Prostate gland (tissue), 2 donors: ENCODE measurements at regions not wholly inside any gene's neighbourhood (a gene's known extent, or its start where the extent isn't known, plus 50 kb on each side); places are given as distances from the start of the nearest gene placed in this dataset.

Experiments used
- DNase-seq: peaks from one replicate; pipeline ENCODE4 v3.0.0-alpha.2; 2019; ENCODE audit warnings: low spot score
- H3K27ac ChIP-seq, 2 donors: fragments of 200-600 bp; sonication (generic); 2 replicates each; pipeline ENCODE4 v1.5.1; 2017 to 2019
- H3K27me3 ChIP-seq: fragments of 200-600 bp; sonication (generic); replicated peaks from 2 replicates; pipeline ENCODE4 v1.5.1; 2019; ENCODE audit not compliant: insufficient read depth
- H3K36me3 ChIP-seq, 2 donors: fragments of 200-600 bp; sonication (generic); 1 replicate in 1 of 2; 2 replicates in 1 of 2; pipeline versions ENCODE4 v1.5.1 to v1.8.1; 2017 to 2019
- H3K4me1 ChIP-seq: fragments of 200-600 bp; sonication (generic); replicated peaks from 2 replicates; pipeline ENCODE4 v1.5.1; 2019
- H3K4me3 ChIP-seq, 2 donors: fragments of 200-600 bp; sonication (generic); 2 replicates each; pipeline ENCODE4 v1.5.1; 2017 to 2019
- H3K9me3 ChIP-seq: fragments of 200-600 bp; sonication (generic); 2 replicates; pipeline ENCODE4 v1.5.1; 2017
- POLR2A ChIP-seq: fragments of 450-650 bp; IDR thresholded peaks from one replicate; pipeline ENCODE4 v1.6.1; 2016; ENCODE audit warnings: antibody characterized with exemption, mild to moderate bottlenecking
- POLR2AphosphoS5 ChIP-seq: sonication (generic); formaldehyde crosslinking; IDR thresholded peaks from one replicate; pipeline ENCODE4 v1.6.1; 2017; ENCODE audit warnings: antibody characterized with exemption
- WGBS: methylation state at CpG from one replicate; pipeline ENCODE4 v1.1.5; 2018; 5-methylcytosine and 5-hydroxymethylcytosine counted together
- intact Hi-C: fragments of 100-400 bp; cut with DNase I; formaldehyde crosslinking; loops from one replicate; pipeline ENCODE4 v1.14.2; 2022
- TF ChIP-seq, protein P1 (sequence below), 4 experiments: fragments of 200-600 bp in 2 of 4; fragments of 450-650 bp in 2 of 4; sonication (generic) in 2 of 4; IDR thresholded peaks; 1 replicate in 3 of 4; 2 replicates in 1 of 4; pipeline ENCODE4 v1.5.1; 2016 to 2019; ENCODE audit warnings: antibody characterized with exemption in 4 of 4, mild to moderate bottlenecking in 2 of 4, moderate library complexity in 2 of 4

DNA sequence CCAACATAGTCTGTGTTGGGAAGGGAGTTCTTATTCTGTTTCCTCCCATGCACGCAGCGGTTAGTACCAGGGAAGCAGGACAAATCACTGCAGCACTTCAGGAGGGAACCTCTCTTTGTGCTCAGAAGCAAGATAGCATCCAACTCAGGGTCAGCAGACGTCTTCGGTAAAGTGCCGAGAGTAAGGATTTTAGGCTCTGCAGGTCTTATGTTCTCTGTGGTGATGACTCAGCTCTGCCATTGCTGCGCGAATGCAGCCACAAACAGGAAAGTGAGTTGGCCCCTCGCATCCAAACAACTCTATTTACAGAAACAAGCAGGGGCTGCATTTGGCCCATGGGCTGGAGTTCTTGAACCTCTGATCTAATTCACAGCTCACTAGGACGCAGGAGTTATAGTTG lies 122.1 kb upstream of the SPATA13 start:
- no peak overlapping the region for H3K4me3 ChIP-seq
- H3K4me1 ChIP-seq = no peaks in the 10 kb centered on the region
- H3K9me3 ChIP-seq = no peaks in the 10 kb centered on the region
- DNase-seq = no peak
- WGBS = 40% methylated on average over 9 of the region's 9 CpGs
- H3K36me3 ChIP-seq = no peaks in the 10 kb centered on the region
- intact Hi-C loops = no loop called here
- TF ChIP-seq, protein P1, sequence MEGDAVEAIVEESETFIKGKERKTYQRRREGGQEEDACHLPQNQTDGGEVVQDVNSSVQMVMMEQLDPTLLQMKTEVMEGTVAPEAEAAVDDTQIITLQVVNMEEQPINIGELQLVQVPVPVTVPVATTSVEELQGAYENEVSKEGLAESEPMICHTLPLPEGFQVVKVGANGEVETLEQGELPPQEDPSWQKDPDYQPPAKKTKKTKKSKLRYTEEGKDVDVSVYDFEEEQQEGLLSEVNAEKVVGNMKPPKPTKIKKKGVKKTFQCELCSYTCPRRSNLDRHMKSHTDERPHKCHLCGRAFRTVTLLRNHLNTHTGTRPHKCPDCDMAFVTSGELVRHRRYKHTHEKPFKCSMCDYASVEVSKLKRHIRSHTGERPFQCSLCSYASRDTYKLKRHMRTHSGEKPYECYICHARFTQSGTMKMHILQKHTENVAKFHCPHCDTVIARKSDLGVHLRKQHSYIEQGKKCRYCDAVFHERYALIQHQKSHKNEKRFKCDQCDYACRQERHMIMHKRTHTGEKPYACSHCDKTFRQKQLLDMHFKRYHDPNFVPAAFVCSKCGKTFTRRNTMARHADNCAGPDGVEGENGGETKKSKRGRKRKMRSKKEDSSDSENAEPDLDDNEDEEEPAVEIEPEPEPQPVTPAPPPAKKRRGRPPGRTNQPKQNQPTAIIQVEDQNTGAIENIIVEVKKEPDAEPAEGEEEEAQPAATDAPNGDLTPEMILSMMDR (IDR thresholded peaks at IDR 0.05) = no peak
- TF ChIP-seq POLR2AphosphoS5 = no peak
- no peaks in the 10 kb centered on the region for H3K27me3 ChIP-seq
- H3K27ac ChIP-seq = peak overlapping the region in 1 of 2 donors; percentile 38

DNA sequence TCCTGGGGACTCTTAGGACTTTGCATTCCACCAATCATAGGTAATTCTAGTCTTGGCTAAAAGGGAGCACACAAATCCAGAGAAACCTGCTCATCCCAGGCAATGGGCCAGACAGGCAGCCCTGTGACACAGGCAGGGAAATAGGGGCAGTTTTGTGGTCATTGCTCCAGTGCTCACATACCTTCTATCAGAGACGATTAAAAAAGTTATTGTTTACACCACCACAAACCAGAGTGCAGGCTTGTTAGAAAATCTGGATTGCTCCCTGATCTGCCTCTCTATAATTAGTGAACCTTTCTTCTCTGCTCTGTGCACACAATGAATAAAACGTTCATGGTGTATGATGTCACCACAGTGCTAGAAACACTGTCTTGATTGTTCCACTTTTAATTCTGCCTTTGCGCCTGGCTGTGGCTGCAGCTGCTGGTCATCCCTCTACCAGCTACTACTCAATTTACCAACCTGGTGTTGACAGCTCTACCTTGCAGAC lies 121.6 kb upstream of the SPATA13 start:
- Histone ChIP-seq H3K36me3 (no peaks in the 10 kb centered on the region), H3K4me1 (no peaks in the 10 kb centered on the region), H3K27me3 (no peaks in the 10 kb centered on the region), H3K27ac (peak overlapping the region in 1 of 2 donors; percentile 38), H3K9me3 (no peaks in the 10 kb centered on the region), H3K4me3 (no peak overlapping the region)
- WGBS = 17% methylated on average over 3 of the region's 3 CpGs
- intact Hi-C loops = no loop called here
- peak; percentile 47 for DNase-seq
- TF ChIP-seq POLR2A (no peak), POLR2AphosphoS5 (peak; percentile 35)
- TF ChIP-seq, protein P1 (IDR thresholded peaks at IDR 0.05) = no peak

DNA sequence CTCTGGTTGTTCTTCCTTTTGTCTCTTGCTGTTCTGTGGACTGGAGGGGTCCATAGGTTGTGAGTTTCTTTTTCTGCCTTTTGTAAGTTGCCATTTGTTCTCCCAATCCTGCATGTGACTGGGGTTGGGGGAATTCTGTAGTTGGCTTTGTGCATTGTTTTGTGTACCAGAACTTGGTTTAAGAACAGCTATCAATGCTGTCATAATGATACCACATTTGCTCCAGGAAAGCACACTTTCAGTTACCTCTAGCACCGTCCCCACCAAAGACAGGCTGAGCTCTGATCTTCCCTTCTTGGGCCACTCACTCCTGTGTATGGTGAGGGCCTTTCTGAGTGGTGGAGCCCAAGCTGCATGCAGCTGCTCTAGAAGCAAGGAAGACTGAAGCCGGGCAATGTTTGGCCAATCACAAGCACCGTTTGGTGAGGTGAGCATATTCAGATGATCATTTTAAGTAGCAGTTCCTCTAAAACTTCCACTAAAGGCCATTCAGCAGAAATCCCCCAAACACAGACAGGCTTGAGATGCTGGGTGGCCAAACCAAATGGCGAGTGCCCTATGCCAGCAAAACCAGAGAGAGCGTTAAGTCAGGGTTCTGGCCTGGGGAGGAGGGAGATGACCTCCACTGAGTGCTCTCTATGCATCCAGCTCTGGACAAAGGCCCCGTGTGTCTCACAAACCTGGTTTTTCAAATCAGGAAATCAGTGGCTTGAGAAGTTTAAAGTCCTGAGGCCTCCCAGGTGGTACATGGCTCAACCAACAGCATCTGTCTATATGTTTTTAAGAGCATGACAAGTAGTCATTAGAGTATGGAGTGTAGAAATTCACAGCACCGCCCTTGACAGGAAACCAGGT lies 120.7 kb upstream of the SPATA13 start:
- DNase-seq = no peak
- Histone ChIP-seq H3K27me3 (no peaks in the 10 kb centered on the region), H3K4me1 (no peaks in the 10 kb centered on the region), H3K4me3 (no peak overlapping the region), H3K27ac (no peak overlapping the region), H3K36me3 (no peaks in the 10 kb centered on the region), H3K9me3 (no peaks in the 10 kb centered on the region)
- intact Hi-C loops = no loop called here
- no peak for TF ChIP-seq POLR2A
- TF ChIP-seq POLR2AphosphoS5 = no peak
- TF ChIP-seq, protein P1 (IDR thresholded peaks at IDR 0.05) = no peak
- WGBS = 83% methylated on average over 7 of the region's 7 CpGs

DNA sequence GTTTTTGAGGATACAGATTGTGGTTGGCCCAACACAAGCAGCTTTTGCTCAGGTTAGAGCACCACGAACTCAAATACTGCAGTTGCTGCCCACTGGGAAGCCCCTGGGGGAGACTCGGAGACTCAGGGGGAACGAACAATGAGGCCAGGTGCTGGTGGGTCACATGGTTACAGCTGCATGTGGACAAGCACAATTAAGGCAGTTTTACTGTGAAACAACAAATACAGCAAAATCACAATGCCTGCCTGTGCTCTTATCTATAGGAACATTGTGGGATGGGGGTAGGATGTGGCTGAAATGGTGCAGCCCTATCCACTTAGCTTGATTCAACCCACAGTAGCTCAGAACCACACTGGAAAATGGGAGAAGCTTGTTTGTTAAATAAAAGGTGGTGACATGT lies 119.7 kb upstream of the SPATA13 start:
- H3K9me3 ChIP-seq = no peaks in the 10 kb centered on the region
- DNase-seq = no peak

More for the DNA sequence above, 119.7 kb upstream of the SPATA13 start:
- intact Hi-C loops = no loop called here
- TF ChIP-seq, protein P1 (IDR thresholded peaks at IDR 0.05) = no peak
- no peak for TF ChIP-seq POLR2A
- TF ChIP-seq POLR2AphosphoS5 = no peak
- H3K4me3 ChIP-seq = no peak overlapping the region
- no peak overlapping the region for H3K27ac ChIP-seq
- whole genome bisulfite sequencing = 54% methylated on average over 3 of the region's 3 CpGs
- H3K27me3 ChIP-seq = no peaks in the 10 kb centered on the region
- no peaks in the 10 kb centered on the region for H3K4me1 ChIP-seq
- H3K36me3 ChIP-seq = no peaks in the 10 kb centered on the region
